DMS53 (cell line): ENCODE measurements at regions not wholly inside any gene's neighbourhood (a gene's known extent, or its start where the extent isn't known, plus 50 kb on each side); places are given as distances from the start of the nearest gene placed in this dataset.
A peak's percentile ranks its signal among the peaks of the same experiment; 100 is the strongest.

Experiments
- DNase-seq: peaks from one replicate; lab custom pipeline; 2025; lab: John Stamatoyannopoulos, UW

DNA sequence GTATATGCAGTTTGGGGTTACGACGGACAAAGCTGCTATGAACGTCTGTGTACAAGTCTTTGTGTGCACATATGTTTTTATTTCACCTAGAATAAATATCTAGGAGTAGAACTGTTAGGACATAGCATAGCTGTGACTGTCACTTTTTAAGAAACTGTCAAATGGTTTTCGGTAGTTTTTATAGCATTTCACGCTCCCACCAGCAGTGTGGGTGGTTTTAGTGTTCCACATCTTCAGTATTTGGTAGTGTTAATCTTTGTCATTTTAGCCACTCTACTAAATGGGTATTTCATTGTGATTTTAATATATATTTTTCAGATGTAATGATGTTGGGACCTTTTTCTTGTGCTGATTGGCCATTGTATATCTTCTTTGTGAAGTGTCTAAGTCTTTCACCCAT is 109.1 kb upstream of the BCAT1 start:
- DNase-seq: no peak

DNA sequence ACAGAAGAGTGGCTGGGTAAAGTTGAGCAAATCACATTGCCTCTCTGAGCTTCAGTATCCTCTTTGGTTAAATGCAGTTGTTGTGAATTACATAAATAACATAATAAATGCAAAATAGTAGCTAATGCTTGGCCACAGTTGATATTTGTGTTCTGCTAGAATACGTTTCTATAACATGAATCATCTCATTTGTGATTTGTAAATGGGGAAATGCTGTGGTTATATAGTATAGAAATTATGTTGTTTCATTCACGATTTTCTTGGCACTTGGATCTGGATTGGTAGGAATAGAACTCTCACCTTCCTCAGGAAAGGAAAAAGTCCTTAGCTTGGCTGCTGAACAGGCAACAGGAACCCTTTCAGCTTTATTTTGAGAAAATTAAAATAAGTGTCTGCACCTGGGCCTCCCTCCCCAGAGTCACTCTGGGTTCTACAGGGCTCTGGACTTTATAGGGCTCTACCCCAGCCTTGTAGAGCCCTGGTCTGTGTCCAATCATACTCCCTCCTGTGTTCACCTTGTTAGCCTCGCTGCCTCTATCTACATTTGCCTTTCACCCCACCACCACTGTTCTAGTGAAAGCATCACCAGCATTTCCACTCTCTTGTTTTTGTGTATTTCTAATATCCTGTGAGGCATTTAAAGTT is 107.7 kb upstream of the BCAT1 start:
- no peak for DNase-seq

DNA sequence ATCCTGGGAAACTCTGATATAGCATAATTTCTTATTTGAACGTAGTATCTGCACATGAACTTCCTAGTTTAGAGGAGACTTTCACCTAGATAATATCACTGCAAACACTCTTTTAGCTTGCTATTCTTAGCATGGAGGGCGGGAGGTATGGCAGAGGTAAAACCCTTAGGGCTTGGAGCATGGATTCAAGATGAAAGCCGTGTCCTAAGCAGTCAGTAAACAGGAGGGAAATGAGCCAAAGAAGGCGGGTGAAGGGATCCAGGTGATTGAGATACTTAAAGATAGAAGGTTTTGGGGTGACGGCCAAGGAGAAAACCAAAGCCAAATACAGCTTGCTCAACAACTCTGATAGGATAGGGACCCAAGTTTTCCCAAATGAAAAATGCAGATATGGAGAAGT is 107.1 kb upstream of the BCAT1 start:
- no peak for DNase-seq

DNA sequence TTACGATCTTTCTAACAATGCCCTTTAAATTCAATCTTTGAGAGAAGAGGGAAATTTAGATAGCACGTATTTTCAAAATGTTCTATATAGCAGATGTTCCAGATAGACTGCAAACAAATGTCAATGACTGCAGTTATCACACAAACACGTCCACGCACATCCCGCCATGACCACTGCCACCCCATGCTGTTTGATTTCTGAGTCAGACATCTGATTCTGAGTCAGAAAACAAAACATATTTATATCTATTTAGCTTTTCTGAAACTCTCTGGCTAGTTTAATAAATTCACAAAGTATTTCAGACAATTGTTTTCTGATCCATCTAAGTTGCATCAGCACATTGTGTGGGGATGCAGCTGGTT is 105.9 kb upstream of the BCAT1 start:
- DNase-seq: peak; percentile 88

DNA sequence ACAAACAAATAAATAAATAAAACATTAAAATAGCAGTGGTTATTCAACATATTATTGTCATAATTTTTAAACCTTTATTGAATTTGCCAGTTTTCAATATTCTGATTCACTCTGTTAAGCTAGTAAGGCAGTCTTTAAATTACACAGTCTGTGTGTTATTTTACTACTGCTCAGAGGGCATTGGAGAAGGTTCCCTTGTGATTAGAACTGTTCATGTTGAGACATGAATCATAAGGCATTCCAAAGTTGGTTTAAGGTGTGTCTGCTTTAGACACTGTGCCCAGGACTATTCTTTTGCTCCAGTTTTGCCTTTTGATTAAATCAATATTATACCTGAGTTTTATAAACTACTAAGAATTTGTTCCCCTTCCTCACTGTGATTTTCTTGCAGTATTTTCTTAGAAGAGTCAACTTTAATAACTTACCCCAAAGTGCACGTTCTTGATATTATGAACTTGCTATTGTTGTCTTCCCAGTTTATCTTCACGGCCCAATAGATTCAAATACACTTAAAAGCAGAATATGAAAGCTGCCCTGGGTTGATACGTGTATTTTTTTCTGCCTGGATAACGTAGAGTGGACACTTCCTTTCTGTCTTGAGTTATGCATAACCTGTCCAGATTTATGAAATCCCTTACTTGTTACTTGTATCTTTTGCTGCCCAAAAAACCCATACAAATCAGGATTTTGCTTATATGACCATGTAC is 105.3 kb upstream of the BCAT1 start:
- DNase-seq: peak; percentile 83

DNA sequence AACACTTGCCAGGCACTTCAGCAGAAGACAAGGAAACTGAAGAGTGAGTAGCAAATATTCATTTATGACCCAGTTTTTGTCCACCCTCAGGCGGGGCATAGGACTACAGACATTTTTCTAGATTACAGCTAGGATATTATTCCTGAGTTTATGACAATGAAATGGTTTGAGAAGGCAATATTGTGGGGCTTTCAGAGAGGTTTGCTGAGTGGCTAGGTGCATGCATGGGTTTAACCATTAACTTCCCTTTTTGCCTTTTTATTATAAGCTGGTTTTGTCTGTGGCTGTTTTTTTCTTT is 104.0 kb upstream of the BCAT1 start:
- DNase-seq: no peak

DNA sequence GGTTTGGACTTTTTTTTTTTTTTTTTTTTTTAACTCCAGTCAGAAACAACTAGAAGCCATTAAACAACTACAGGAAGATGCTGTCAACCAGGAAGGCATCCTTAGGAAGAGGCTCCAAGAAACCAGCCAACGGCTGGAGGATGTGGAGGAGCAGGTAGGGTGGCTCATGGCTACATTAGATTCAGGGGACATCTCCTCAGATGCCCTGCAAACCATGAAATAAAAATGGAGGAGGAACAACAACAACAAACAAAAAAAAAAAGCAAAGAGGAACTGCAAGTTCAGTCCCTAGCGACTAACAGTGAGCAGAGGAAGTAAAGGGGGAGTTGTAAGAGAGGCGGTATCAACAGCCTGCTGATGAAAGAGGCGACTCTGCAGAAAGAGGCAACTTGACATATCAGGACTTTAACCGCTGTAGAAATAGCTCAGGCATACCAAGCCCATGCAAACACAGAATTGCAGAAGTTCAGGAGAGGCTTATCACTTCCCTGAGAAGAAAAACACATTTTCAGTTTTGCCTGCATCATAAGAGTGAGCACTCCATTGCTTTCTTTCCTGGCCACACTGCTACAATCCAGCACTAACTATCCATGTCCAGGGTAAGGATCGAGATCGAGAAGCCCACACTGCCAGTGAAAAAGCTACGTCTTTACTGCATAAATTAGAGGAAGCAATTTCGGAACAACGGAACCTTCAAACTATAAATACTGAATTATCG is 103.5 kb upstream of the BCAT1 start:
- no peak for DNase-seq

DNA sequence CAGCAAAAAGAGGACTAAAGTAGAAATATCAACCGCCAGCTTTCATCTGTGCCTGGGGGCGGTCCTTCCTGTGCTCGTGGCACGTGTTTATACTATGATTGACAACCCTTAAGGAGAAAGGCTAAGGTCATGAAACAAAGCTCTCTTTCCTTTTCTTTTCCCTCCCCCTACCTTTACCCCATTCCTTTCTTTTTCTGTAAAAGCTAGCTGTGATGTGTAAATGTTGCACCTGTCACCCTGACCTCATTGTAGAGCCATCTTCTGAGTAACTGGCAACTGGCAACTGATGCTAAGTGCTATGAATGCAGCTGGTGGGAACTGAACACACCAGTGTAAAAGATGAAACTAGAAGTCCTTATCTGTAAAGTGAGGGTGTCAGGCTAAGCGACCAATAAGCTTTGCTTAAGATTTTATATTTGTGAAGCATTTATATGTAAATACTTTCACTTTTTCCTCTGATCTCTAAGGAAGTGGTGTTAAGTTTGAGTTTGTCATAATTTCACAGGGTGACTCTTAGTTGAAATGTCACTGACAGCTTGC is 102.8 kb upstream of the BCAT1 start:
- peak; percentile 68 for DNase-seq

DNA sequence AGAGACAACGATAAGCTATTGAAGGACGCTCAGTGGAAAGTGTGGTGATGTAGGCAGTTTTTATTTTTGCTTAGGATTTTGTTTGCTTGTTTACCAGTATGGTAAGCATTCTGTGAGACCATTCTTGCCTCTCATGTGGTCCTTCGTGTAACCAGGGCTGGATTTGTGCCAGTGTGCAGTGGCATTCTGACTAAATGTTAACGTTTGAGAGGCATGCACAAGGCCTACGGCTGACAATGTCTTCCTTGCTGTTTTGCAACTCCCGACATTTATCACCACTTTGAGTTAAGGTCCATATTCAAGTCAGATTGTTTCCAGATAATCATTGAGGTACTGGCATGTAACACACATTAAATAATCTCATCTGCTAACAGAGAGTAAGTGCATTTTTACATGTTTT is 102.3 kb upstream of the BCAT1 start:
- DNase-seq: no peak

DNA sequence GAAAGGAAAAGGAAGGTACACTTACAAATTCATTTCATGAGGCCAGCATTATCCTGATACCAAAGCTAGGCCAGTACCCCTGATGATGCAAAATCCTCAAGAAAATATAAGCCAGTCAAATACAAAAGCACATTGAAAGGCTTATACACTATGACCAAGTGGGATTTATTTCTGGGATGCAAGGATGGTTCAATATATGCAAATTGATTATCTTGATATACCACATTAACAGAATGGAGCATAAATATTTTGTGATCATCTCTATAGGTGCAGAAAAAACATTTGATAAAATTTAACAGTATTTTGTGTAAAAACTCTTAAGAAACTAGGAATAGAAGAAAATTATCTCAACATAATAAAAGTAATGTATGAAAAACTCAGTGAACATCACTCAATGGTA is 97.0 kb upstream of the BCAT1 start:
- DNase-seq: peak; percentile 61

DNA sequence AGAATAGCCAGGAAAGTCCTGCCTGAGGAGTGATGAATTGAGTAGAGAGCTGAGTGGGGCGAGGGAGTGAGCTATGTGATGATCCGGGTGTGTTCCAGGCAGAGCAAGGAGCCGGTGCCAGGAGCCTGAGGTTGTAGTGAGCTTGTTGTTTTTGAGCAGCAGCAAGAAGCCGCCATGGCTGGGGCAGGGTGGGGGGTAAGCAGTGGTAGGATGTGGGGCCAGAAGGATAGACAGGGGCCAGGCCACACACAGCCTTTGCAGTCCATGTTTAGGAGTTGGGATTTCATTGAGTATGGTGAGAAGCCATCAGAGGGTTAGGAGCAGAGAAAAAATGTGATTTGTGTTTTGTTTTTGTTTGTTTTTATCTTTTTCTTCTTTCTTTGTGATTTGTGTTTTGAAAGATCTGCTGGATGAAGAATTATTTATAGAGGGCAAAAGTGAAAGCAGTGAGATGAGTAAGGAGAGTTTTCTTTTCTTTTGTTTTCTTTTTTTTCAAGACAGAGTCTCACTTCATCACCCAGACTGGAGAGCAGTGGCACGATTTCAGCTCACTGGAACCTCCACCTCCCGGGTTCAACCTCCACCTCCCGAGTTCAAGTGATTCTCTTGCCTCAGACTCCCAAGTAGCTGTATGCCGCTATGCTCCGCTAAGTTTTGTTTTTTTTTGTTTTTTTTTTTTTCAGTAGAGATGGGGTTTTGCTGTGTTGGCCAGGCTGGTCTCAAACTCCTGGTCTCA is 92.3 kb upstream of the BCAT1 start:
- DNase-seq: no peak

DNA sequence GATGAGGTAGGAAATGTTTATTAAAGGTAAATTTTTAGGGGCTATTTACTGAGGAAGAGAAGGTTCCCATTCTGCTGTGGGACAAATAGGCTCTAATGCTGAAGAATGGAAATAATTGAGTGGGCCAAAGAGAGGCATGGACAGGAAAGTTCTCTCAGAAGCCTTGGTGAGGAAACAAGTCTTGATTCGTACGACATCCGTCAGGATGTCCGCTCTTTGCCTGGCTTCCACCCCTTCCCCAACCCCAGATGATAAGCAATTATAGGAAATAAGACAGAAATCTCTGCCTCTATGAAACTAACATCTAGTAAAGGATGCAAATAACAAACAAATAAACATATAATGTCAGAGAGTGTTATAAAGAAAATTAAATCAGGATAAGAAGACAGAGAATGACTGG is 91.7 kb upstream of the BCAT1 start:
- no peak for DNase-seq

DNA sequence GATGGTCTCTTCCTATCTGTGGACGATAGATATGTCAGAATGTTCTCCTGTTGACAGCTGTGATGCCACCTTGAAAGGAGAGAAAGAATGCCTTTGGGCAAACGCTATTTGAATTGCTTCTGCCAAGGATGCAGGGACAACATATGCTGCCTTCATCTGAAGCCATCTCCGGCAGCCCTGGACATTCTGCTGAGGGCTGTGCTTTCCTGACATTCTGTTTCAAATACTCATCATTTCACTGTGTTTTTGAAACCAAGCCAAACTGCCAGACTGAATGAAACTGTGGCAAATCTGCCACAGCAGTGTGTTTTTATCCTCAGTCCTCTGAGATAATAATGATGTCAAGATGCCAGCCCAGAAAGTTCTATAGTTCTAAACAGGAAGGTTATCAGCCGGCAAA is 85.8 kb upstream of the BCAT1 start:
- DNase-seq: no peak

DNA sequence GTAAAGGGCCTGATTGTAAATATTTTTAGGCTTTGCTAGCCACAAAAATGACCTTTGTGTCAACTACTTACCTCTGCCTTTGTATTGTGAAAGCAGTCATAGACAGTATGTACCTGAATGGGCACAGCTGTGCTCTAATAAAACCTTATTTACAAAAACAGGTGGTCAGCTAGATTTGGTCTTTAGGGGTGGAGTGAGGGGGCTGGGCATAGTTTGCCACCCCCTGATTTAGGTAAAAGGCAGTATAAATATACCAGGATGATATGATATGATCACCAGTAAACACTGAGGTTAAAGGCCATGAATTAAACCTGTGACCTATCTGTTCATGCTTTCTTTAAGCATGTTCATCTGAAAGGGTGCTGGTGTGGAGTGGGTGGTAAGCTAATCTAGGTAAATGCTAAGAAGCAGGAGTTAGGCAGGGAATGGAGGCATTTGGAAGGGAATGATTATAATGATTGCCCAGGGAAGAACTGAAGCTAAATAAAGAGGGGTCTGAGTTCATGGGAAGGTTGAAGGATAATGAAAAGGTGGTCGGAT is 77.1 kb upstream of the BCAT1 start:
- DNase-seq: no peak

DNA sequence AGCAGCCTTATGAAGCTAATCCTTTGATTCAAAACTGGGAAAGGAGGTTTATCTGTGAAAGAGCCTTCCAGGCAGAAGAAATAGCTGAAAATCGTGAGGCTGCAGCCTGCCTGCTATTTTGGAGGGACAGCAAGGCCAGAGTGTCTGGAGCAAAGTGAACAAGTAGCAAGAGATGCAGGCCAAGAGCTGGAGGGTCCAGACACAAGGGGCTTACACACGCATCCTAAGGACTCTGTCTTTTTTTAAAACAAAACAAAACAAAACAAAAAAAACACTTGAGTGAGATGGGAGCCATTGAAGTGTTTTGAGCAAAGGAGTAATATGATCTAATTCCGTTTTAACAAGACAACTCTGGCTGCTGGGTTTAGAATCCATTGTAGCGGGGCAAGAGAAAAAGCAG is 76.4 kb upstream of the BCAT1 start:
- no peak for DNase-seq

DNA sequence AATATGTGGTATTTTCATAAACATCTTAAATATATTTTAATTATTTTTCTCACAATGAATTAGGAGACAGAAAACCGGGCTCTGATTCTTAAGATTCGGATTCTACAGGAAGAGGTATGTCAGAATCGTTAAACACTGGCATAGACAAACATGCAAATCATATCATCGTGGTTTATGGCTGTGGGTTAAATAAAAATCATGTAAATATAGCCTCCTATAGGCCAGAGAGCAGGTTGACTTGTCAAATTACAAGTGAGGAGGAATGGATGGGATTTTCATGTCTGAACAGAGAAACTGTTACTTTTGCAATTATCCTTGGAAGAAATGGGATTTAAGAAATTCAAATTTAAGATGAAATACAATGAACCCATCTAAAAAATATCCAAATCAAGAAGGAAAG is 74.9 kb upstream of the BCAT1 start:
- no peak for DNase-seq

DNA sequence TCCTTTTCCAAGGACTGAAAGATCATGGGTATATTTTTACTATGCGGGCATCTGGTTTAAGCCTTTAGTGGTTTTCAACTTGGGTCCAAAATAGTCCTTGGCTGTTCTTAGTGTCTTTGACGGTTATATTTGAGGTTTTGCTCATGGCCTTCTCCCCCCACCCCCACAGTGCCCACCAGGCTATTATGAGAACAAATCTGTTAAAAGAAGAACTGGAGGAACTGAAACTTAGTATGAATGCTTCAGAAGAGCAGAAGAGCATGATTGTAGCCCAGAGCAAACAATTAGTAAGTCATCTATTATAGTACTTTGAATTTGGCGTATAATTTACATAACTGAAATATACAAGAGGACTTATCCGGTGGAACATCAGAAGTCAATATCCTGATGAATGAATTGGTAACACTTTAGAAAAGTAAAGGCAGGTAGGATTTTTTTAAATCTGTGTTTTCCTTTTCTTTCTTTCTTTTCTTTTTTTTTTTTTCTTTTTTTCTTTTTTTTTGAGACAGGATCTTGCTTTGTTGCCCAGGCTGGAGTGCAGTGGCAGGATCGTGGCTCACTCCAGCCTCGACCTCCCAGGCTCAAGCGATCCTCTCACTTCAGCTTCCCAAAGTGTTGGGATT is 71.8 kb upstream of the BCAT1 start:
- DNase-seq: no peak

DNA sequence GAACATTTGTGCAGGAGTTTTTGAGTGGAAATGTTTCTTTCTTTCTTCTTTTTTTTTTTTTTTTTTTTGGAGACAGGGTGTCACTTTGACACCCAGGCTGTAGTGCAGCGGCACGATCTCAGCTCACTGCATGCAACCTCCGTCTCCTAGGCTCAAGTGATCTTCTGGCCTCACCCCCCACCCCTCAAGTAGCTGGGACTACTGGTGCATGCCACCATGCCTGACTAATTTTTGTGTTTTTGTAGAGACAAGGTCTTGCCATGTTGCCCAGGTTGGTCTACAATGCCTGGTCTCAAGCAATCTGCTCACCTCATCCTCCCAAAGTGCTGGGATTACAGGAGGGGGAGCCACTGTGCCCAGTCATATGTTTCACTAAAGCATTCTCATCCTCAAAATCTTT is 69.2 kb upstream of the BCAT1 start:
- DNase-seq: no peak

DNA sequence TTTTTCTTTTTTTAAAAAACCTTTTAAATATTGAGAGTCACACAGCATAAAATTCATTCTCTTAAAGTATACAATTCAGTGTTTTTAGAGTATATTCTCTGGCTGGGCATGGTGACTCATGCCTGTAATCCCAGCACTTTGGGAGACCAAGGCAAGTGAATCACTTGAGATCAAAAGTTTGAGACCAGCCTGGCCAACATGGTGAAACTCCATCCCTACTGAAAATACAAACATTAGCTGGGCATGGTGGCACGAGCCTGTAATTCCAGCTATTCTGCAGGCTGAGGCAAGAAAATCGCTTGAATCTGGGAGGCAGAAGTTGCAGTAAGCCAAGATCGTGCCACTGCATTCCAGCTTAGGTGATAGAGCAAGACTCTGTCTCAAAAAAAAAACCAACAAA is 68.4 kb upstream of the BCAT1 start:
- DNase-seq: no peak

DNA sequence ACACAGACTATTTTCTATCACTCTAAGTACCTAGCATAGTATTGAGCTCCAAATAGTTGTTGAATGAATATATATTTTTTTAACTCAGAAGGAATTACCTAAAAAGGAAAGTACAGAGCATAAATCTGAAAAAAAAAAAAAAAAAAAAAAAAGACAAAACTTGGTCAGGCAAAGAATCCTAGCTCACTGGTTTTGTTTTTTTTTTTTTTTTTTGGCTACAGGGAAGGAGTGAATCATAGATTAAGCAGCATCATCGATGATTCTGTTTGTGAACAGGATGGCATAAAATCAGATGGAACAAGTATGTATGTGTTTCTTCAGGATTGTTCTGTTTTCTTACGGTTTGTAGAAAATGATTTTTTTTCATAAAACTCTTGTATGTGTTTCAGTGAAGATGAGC is 66.1 kb upstream of the BCAT1 start:
- no peak for DNase-seq

DNA sequence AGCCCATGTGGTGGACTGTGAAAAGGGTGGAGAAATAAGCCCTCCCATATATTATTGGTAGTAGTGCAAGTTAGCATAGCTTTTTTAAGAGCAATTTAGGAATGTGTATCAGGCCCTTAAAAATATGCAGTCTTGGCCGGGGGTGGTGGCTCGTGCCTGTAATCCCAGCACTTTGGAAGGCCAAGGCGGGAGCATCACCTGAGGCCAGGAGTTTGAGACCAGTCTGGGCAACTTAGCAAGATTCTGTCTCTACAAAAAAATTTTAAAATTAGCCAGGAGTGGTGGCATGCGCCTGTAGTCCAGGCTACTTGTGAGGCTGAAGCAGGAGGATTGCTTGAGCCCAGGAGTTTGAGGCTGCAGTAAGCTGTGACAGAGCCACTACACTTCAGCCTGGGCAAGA is 64.2 kb upstream of the BCAT1 start:
- DNase-seq: no peak

DNA sequence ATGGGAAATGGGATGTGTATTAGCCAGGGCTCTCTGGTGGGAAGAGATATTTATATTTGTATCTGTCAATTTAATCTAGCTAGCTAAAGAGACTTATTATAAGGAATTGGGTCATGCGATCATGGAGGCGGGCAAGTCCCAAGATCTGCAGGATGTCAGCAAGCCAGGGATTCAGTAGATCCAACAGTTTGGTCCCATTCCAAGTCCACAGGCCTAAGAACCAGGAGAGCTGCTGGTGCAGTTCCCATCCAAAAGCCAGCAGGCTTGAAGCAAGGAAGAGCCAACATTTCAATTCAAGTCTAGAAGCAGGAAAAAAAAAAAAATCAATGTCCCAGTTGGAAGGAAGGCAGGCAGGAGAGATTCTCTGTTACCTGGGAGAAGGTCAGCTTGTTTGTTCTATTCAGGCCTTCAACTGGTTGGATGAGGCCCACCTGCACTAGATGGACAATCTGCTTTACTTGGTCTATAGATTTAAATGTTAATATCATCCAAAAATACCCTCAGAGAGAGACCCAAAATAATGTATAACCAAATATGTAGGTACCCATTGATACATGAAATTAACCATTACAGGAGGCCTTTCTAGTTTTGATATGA is 60.7 kb upstream of the BCAT1 start:
- DNase-seq: no peak
